Mesodermal cell (in vitro differentiated cells): ENCODE measurements at regions not wholly inside any gene's neighbourhood (a gene's known extent, or its start where the extent isn't known, plus 50 kb on each side); places are given as distances from the start of the nearest gene placed in this dataset.

Source experiments
- H3K27ac ChIP-seq: 2 replicates; pipeline ENCODE4 v1.7.0; 2013; ENCODE audit warnings: mild to moderate bottlenecking, low read depth, low read length, moderate library complexity; ENCODE audit not compliant: severe bottlenecking
- H3K36me3 ChIP-seq: 2 replicates; pipeline ENCODE4 v1.7.1; 2013; ENCODE audit warnings: mild to moderate bottlenecking, low read length, moderate library complexity; ENCODE audit not compliant: control insufficient read depth, insufficient read depth
- H3K4me1 ChIP-seq: one replicate; pipeline ENCODE4 v1.7.1; 2013; ENCODE audit warnings: mild to moderate bottlenecking, low read length; ENCODE audit not compliant: insufficient read depth, control insufficient read depth, poor library complexity, severe bottlenecking
- H3K4me3 ChIP-seq: 2 replicates; pipeline ENCODE4 v1.7.0; 2013; ENCODE audit warnings: low read length, control low read depth, mild to moderate bottlenecking; ENCODE audit not compliant: insufficient read depth, poor library complexity, severe bottlenecking; ENCODE audit errors: extremely low read depth
- H3K9me3 ChIP-seq: 2 replicates; pipeline ENCODE4 v1.7.1; 2013; ENCODE audit warnings: mild to moderate bottlenecking, low read length, moderate library complexity; ENCODE audit not compliant: control insufficient read depth
- WGBS, 2 experiments: methylation state at CpG; one replicate each; pipeline ENCODE4 v1.1.5; 2013; ENCODE audit warnings: missing lambda C conversion rate in 2 of 2; ENCODE audit not compliant: insufficient coverage in 2 of 2; 5-methylcytosine and 5-hydroxymethylcytosine counted together

DNA sequence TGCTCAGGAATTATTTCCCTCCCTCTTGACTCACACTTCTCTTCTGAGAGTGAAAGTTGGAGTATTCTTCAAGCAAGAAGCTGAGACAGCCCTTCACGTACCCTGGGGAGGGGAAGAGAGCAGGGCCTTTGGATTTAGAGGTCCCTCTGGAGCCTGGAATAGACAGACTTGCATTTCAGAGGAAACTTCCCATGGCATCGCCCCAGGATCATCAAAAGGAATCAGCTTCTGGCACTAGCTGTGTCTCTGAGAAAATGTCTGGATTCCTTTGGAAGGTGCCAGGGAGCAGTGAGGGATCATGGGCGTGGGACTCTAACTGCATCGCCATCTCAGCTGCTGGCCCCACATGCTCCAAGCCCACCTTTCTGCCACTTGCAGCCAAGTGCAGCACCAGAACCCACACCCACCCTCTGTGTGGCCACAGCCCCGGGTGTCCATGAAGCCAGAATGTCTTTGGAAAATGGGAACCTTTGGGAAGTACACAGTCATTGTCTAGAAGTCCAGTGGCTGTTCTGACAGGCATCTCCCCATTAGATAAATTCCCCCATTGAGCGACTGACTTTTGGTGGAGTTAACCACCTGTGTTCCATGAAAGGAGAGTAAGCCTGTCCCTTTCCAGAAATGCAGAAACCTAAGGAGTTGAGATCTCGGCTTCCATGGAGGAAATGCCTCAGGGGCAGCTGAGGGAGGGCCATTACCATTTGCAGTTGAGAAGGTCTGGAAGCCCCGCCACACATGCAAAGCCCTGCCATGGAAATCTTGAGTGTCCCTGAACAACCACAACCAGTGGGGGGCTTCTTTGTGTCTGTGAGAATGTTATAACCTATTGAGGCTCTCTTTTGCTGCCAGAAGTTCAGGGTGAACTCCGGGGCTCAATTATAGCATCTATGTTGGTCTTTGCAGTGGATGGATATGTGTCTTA lies 57.8 kb upstream of the GDF10 start:
- H3K36me3 ChIP-seq = no peaks in the 10 kb centered on the region
- no peaks in the 10 kb centered on the region for H3K9me3 ChIP-seq
- no peaks in the 10 kb centered on the region for H3K4me1 ChIP-seq
- WGBS, 2 experiments = 80 to 87% methylated on average over 6 to 7 of the region's 9 CpGs
- H3K4me3 ChIP-seq = no peak overlapping the region
- no peak overlapping the region for H3K27ac ChIP-seq

DNA sequence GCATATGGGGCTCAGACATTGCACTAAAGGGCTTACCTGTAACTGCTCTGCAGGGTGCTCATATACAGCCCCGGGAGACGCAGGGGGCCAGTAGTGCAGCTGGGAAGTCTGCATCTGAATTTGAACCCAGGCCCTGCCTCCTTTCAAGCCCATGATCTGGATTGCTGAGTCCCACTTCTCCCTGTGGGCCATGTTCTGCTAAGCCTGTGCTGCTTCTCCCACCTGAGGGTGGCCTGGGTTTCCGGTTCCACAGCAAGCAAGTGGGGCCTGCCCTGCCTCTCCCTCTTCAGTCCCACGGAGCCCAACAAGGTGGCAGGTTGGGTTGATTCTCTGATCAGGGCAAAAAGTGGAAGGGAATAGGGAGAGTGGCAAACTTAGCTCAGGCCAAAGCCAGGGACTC lies 56.6 kb upstream of the GDF10 start:
- no peak overlapping the region for H3K4me3 ChIP-seq
- H3K36me3 ChIP-seq = no peaks in the 10 kb centered on the region
- 89 to 93% methylated on average over 4 of the region's 4 CpGs for WGBS, 2 experiments
- no peaks in the 10 kb centered on the region for H3K9me3 ChIP-seq
- no peaks in the 10 kb centered on the region for H3K4me1 ChIP-seq
- no peak overlapping the region for H3K27ac ChIP-seq

DNA sequence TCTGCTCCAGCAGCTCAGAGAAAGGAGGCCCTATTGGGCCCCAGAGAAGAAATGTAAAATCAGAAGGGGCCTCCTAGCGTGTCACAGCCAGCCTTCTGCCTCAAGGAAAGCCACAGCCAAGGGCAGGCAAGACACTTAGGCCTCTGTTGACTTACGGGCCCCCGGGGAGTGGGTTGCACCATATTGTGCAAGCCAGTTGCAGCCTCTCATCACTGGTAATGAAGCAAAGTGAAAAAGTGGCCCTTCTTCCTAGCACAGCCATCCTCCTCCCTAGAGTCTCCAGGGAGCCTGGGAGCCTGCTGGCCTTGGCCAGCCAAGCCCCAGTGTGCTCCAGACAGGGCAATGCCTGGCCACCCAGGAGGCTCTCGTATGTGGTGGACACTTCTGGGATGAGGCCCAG lies 56.2 kb upstream of the GDF10 start:
- WGBS, 2 experiments = 97 to 98% methylated on average over 4 of the region's 4 CpGs
- Histone ChIP-seq H3K36me3 (no peaks in the 10 kb centered on the region), H3K4me1 (no peaks in the 10 kb centered on the region), H3K4me3 (no peak overlapping the region), H3K9me3 (no peaks in the 10 kb centered on the region), H3K27ac (no peak overlapping the region)

DNA sequence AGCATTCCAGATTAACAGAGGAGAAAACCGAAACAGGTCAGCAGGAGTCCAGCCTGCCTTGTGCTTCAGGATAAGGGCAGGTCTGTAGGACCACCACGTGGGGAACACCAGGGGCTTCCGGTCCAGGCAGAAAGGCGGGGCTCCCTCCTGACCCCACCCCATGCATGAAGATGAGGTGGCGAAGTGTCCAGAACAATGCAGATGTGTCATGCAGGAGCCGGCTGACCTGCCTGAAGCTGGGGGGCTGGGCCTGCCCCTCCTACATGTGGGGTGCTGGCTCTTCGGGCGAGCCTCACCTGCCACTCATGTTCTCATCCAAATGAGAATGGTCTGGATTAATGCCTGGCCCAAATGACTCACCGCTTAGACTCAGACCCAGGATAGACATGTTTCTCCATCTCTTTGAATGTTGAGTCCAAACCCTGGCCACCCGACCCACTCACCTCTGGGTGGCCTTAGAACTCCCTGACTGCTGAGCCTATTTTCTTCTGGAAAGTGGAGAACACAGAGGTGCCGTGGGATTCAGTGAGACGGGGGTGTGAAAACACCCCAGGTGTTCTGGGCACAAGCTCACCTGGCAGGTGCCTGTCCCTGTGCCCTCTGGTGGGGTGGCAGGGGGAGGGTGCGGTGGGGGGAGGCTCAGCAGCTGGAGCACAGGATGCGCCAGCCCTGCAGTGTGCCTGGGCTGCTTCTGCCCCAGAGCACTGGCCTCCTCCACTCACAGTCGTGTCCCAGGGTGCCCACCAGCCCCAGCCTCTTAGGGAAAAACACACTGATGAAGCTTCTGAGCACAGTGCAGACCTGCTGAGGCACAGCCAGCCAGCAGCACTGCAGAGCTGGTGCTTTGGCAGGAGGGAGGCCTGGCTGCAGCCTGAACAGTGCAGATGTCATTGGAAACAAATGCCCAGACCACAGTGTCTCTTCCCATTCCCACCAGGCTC lies 55.2 kb upstream of the GDF10 start:
- H3K36me3 ChIP-seq = no peaks in the 10 kb centered on the region
- H3K27ac ChIP-seq = no peak overlapping the region
- no peaks in the 10 kb centered on the region for H3K4me1 ChIP-seq
- 83 to 88% methylated on average over 10 to 13 of the region's 15 CpGs for WGBS, 2 experiments
- H3K9me3 ChIP-seq = no peaks in the 10 kb centered on the region
- H3K4me3 ChIP-seq = no peak overlapping the region

DNA sequence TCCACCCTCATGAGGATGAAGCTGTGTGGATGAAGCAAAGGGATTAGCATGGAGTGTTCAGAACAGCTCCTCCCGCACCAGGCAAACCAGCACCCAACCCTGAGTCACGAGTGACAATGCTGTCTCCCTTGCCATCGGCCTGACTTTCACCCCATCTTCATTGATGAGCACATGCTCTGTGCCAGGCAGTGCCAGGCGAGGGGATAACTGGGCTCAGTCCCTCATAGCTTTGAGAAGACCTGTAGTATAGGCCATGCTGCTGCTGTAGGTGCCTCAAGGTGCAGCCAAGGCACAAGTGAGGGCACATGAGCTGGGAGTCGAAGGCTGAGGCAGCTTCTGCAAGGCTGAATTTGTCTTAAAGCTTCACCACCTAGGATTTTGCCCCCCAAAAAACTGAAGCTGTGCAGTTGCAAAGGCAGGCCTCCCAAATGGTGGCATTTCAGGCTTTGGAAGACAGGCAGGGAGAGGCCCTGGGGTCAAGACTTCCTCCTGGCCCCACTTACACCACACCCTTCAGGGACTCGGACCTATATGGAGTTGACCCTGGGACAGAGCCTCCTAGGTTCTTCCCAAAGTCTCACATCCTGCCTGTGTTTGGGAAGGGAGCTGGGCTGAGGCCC lies 54.2 kb upstream of the GDF10 start:
- Histone ChIP-seq H3K36me3 (no peaks in the 10 kb centered on the region), H3K27ac (no peak overlapping the region), H3K4me1 (no peaks in the 10 kb centered on the region), H3K9me3 (no peaks in the 10 kb centered on the region), H3K4me3 (no peak overlapping the region)
- 89 to 92% methylated on average over 5 of the region's 6 CpGs for WGBS, 2 experiments

DNA sequence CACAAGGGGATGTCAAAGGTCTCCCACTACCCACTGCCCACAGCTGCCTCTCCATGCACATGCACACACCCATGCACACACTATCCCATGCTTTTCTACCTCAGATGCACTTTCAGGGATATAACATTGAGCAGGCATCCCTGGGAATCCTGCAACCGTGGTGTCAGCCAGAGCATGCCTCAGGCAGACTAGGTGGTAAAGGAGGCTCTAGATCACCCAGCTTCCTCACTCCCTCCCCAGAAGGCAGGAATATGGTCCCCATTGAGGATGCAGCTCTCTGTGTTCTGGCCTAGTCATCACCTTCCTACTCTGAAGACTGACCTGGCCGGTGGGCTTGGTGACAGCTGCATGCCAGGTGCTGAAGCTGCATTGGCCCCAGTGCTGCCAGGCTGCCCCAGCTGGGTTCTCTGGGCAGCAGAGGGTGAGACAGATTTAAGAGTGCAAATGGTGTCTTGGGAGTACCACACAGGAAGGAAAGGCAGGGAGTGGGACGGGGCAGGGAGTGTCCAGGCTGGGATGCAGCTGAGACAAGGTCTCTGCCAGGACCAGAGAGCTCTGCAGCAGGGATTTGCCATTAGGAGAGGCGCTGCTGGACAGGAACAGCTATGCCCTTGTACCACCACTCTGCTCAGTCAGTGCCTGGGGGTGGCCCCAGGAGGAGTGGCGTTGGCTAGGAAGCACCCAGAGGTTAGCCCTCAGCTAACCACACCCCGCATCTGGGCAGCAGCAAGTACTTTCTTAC lies 53.4 kb upstream of the GDF10 start:
- Histone ChIP-seq H3K9me3 (no peaks in the 10 kb centered on the region), H3K4me1 (no peaks in the 10 kb centered on the region), H3K27ac (no peak overlapping the region), H3K4me3 (no peak overlapping the region), H3K36me3 (no peaks in the 10 kb centered on the region)
- 87 to 91% methylated on average over 4 to 5 of the region's 6 CpGs for WGBS, 2 experiments

DNA sequence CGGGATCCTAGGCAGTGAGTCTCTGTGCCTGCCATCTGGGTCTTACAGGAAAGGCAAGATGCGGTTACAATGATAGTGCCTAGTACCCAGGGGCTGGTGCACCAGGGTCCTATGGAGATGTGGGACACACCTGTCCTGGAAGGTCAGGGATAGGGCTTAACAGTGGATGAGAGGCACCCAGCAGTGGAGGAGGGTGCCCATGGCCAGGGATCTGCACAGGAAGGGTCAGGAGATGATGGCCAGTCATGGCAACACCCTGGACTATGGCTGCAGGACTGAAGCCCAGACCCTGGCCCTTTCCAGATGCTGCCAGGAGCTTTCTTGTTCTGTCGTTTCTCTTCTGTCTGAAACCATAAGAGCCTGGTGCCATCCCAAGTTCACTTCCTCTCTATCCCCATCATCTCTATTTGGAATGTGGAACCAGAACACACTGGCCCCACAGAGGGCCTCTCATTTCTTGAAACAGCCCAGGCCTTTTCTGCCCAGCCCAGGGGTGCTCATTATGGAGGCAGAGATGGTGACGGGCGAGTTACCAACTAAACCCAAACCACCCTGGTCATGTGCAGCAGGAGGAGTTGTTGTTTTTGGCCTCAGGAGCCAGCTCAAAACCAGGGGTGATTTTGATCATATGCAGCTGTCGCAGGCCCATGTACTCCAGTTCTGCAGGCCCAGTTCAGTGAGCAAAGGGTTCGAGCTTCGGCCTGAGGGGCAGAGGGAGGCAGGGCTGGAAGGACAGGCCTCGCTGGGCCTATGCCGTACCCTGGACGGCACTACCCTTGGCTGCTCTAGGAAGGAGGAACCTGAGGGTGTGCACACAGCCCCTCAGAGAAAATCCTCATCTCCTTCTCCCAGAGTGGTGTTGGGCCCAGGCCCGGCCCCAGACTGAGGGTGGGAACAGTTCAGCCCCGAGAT lies 52.6 kb upstream of the GDF10 start:
- H3K9me3 ChIP-seq = no peaks in the 10 kb centered on the region
- no peak overlapping the region for H3K27ac ChIP-seq
- no peaks in the 10 kb centered on the region for H3K36me3 ChIP-seq
- WGBS, 2 experiments = 87 to 90% methylated on average over 8 of the region's 13 CpGs
- H3K4me3 ChIP-seq = no peak overlapping the region
- H3K4me1 ChIP-seq = no peaks in the 10 kb centered on the region

DNA sequence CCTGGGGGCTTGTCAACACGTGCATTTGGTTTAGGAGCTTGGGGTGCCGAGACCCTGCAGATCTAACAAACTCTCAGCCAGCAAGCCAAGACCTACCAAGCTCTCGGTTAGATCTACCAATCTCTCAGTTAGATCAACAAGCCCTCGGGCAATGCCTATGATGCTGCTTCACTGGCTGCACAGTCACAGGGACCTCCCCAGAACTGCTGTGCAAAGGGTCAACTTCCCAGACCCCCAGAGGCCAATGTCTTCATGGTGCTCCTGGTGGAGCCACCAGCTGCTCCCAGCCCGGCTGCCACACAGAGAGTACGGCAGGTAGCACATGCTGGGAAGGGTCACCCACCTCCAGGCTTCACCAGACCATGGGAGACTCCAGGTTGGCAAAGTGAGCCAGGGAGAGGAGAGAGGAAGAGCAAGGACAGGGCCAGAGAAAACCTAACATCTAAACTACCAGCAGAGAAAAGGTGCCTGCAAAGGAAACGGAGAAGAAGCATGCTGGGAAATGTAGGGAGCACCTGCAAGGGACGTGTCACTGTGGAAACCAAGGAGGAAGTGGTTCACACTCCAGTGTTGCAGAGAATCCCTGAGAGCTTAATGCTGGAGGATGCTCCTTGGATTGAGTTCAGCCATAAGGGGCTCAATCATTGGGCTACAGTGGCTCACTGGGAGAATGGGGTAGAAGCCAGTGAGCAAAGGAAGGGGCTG lies 51.5 kb upstream of the GDF10 start:
- Histone ChIP-seq H3K27ac (no peak overlapping the region), H3K36me3 (no peaks in the 10 kb centered on the region), H3K9me3 (no peaks in the 10 kb centered on the region), H3K4me1 (peaks cover under 1% of the 10 kb centered on the region), H3K4me3 (no peak overlapping the region)
- 88 to 100% methylated on average over 5 to 6 of the region's 8 CpGs for WGBS, 2 experiments

DNA sequence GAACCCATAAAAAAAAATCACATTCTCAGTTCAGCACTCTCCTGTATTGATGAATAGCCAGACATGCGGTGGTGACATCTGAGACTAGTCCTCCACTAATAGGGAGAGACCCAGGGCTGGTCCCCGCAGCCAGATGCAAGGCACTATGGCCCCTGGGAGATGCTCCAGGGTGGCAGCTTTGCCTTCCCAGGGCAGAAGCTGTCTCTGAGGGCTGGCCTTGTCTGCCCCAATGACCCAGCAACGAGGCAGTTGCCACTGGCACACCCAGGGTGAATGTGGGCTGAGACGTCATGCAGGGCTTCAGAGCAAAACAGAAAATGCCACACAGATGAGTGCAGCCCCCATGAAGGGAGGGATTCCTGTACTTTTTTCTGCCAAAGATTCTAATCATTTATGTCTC lies 50.1 kb upstream of the GDF10 start:
- Histone ChIP-seq H3K4me3 (no peak overlapping the region), H3K36me3 (no peaks in the 10 kb centered on the region), H3K9me3 (no peaks in the 10 kb centered on the region), H3K27ac (no peak overlapping the region), H3K4me1 (peaks cover 2% of the 10 kb centered on the region)
- WGBS, 2 experiments = 79 to 95% methylated on average over 3 to 4 of the region's 4 CpGs
